DOHH2 (cell line): ENCODE measurements at regions not wholly inside any gene's neighbourhood (a gene's known extent, or its start where the extent isn't known, plus 50 kb on each side); places are given as distances from the start of the nearest gene placed in this dataset.

Experiments used
- EZH2phosphoT487 ChIP-seq: fragments of 200-600 bp; sonication (generic); IDR thresholded peaks from 2 replicates; pipeline ENCODE4 v1.6.1; 2017; ENCODE audit warnings: borderline replicate concordance, mild to moderate bottlenecking, antibody characterized with exemption, low read length, moderate library complexity, mixed read lengths
- TF ChIP-seq, protein P1 (sequence below): fragments of 200-600 bp; sonication (generic); IDR thresholded peaks from one replicate; pipeline ENCODE4 v1.5.1; 2014; ENCODE audit warnings: antibody characterized with exemption, mild to moderate bottlenecking, low read depth, low read length; ENCODE audit not compliant: poor library complexity, severe bottlenecking

DNA sequence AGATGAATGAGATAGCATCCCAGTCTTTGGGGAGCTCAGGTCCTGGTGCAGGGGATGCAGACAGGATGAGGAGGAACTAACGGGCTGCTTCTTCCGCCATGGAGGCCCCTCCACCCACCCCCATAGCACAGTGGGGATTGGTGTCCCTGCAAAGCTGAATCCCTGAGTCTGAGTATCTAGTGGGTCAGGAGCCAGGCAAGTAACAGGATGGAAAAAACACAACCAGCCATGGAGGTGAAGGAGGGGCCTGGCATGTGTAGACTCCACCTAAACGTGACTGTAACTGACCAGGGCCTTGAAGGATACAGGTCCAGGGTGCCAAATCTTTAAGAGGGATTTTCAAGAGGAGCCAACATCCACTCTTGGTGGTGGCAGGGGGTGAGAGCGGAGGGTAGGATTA lies 327.8 kb upstream of the MSX2 start:
- TF ChIP-seq, protein P1, sequence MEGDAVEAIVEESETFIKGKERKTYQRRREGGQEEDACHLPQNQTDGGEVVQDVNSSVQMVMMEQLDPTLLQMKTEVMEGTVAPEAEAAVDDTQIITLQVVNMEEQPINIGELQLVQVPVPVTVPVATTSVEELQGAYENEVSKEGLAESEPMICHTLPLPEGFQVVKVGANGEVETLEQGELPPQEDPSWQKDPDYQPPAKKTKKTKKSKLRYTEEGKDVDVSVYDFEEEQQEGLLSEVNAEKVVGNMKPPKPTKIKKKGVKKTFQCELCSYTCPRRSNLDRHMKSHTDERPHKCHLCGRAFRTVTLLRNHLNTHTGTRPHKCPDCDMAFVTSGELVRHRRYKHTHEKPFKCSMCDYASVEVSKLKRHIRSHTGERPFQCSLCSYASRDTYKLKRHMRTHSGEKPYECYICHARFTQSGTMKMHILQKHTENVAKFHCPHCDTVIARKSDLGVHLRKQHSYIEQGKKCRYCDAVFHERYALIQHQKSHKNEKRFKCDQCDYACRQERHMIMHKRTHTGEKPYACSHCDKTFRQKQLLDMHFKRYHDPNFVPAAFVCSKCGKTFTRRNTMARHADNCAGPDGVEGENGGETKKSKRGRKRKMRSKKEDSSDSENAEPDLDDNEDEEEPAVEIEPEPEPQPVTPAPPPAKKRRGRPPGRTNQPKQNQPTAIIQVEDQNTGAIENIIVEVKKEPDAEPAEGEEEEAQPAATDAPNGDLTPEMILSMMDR: no peak
- no peak for TF ChIP-seq EZH2phosphoT487
